A673 (cell line): ENCODE measurements at regions not wholly inside any gene's neighbourhood (a gene's known extent, or its start where the extent isn't known, plus 50 kb on each side); places are given as distances from the start of the nearest gene placed in this dataset.

ENCODE experiments used
- BruUV-seq: library from RNA; stranded (reverse); fragments of 400-500 nt; replicated peaks from 2 replicates; lab custom pipeline; 2021; lab: Mats Ljungman, UMichigan
- CTCF ChIA-PET: fragments of 300-600 bp; sonication (Branson Sonifier 250); formaldehyde crosslinking; loops from one replicate; lab custom pipeline; 2022; ENCODE audit warnings: antibody characterized with exemption; lab: Charles Lee
- POLR2A ChIA-PET: fragments of 300-600 bp; sonication (Branson Sonifier 250); formaldehyde crosslinking; loops from one replicate; lab custom pipeline; 2022; ENCODE audit warnings: antibody characterized with exemption; ENCODE audit not compliant: low non-redundant PET; lab: Charles Lee
- DNase-seq: peaks from one replicate; pipeline ENCODE4 v3.0.0-alpha.2; 2015; ENCODE audit warnings: low spot score
- H3K27ac ChIP-seq: fragments of 200-600 bp; sonication (generic); 2 replicates; pipeline ENCODE4 v1.5.1; 2016; ENCODE audit warnings: mixed run types, low read depth, mild to moderate bottlenecking, mixed read lengths, antibody characterized with exemption, low read length; ENCODE audit not compliant: poor library complexity, severe bottlenecking
- H3K27me3 ChIP-seq: fragments of 200-600 bp; sonication (generic); replicated peaks from 2 replicates; pipeline ENCODE4 v1.6.1; 2017; ENCODE audit warnings: mixed run types, low read depth, mild to moderate bottlenecking, mixed read lengths, antibody characterized with exemption, low read length; ENCODE audit not compliant: insufficient read depth, poor library complexity
- H3K36me3 ChIP-seq: fragments of 200-600 bp; sonication (generic); 2 replicates; pipeline ENCODE4 v1.6.1; 2016; ENCODE audit warnings: mixed run types, mild to moderate bottlenecking, mixed read lengths, antibody characterized with exemption, low read length; ENCODE audit not compliant: insufficient read depth, poor library complexity, severe bottlenecking
- H3K4me1 ChIP-seq: fragments of 200-600 bp; sonication (generic); 2 replicates; pipeline ENCODE4 v1.6.1; 2017; ENCODE audit warnings: mixed run types, mild to moderate bottlenecking, mixed read lengths, antibody characterized with exemption, low read length; ENCODE audit not compliant: insufficient read depth, poor library complexity, severe bottlenecking
- H3K4me3 ChIP-seq: fragments of 200-600 bp; sonication (generic); 2 replicates; pipeline ENCODE4 v1.5.1; 2016; ENCODE audit warnings: low read depth, mixed run types, mild to moderate bottlenecking, mixed read lengths, low read length; ENCODE audit not compliant: poor library complexity, severe bottlenecking
- H3K9me3 ChIP-seq: fragments of 200-600 bp; sonication (generic); 2 replicates; pipeline ENCODE4 v1.6.1; 2016; ENCODE audit warnings: mixed run types, low read depth, mild to moderate bottlenecking, mixed read lengths, antibody characterized with exemption, low read length; ENCODE audit not compliant: poor library complexity, severe bottlenecking
- EZH2 ChIP-seq: fragments of 200-600 bp; sonication (generic); IDR thresholded peaks from 2 replicates; pipeline ENCODE4 v1.6.1; 2017; ENCODE audit warnings: borderline replicate concordance, low read depth, mild to moderate bottlenecking, mixed read lengths, antibody characterized with exemption, low read length; ENCODE audit not compliant: poor library complexity, severe bottlenecking
- intact Hi-C: fragments of 100-400 bp; cut with micrococcal nuclease; formaldehyde crosslinking; loops from one replicate; pipeline ENCODE4 v1.10.0; 2022; ENCODE audit not compliant: unreplicated experiment
- TF ChIP-seq, protein P1 (sequence below): fragments of 300-800, 200-600 bp; sonication (generic); conservative IDR thresholded peaks from 2 replicates; pipeline ENCODE4 v1.5.1; 2017; ENCODE audit warnings: low read depth, mild to moderate bottlenecking, antibody characterized with exemption, low read length, moderate library complexity, mixed read lengths

DNA sequence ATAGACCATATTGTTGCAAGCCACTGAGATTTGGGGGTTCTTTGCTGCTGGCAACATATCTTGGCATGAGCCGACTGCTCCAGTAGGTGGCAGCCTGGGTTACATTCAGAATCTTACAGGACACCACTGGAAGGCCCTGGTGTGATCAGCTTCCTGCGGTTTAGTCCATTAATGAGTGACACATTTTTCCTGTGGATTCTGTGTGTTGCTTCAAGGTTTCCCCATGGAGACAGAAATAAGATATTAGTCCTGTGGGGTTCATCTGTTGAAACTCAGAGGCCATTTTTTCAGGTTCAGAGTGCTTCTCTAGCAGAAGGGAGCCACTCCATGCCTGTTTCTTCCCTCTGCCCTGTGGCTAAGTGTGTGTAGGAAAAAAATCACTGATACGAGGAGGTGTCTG, 116.2 kb downstream of the MFSD1 start:
- no peaks in the 10 kb centered on the region for H3K4me1 ChIP-seq
- POLR2A ChIA-PET = no interaction called here
- intact Hi-C loops = loop anchor here (2.0 kb wide), 2 partner anchors 335 to 343 kb away; no protein-coding TSS in a partner anchor
- H3K9me3 ChIP-seq = no peaks in the 10 kb centered on the region
- H3K27ac ChIP-seq = no peak overlapping the region
- DNase-seq = peak; percentile 73
- TF ChIP-seq EZH2 = no peak
- TF ChIP-seq, protein P1, sequence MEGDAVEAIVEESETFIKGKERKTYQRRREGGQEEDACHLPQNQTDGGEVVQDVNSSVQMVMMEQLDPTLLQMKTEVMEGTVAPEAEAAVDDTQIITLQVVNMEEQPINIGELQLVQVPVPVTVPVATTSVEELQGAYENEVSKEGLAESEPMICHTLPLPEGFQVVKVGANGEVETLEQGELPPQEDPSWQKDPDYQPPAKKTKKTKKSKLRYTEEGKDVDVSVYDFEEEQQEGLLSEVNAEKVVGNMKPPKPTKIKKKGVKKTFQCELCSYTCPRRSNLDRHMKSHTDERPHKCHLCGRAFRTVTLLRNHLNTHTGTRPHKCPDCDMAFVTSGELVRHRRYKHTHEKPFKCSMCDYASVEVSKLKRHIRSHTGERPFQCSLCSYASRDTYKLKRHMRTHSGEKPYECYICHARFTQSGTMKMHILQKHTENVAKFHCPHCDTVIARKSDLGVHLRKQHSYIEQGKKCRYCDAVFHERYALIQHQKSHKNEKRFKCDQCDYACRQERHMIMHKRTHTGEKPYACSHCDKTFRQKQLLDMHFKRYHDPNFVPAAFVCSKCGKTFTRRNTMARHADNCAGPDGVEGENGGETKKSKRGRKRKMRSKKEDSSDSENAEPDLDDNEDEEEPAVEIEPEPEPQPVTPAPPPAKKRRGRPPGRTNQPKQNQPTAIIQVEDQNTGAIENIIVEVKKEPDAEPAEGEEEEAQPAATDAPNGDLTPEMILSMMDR = peak; percentile 79
- CTCF ChIA-PET = interaction anchor here (0.6 to 1.0 kb wide), 2 partner anchors 334 to 342 kb away, joined by 5 read pairs; no protein-coding TSS in a partner anchor
- H3K27me3 ChIP-seq = peaks cover 5% of the 10 kb centered on the region
- BruUV-seq = no TSS peak
- no peaks in the 10 kb centered on the region for H3K36me3 ChIP-seq
- no peak overlapping the region for H3K4me3 ChIP-seq

- ChIA-PET CTCF (interaction anchor here (1.0 kb wide), 1 partner anchor 334 kb away, joined by 5 read pairs; no protein-coding TSS in a partner anchor), POLR2A (no interaction called here)
- intact Hi-C loops = loop anchor here (2.0 kb wide), 2 partner anchors 334 to 342 kb away; no protein-coding TSS in a partner anchor
- TF ChIP-seq, protein P1 = no peak
- Histone ChIP-seq H3K27ac (no peak overlapping the region), H3K9me3 (no peaks in the 10 kb centered on the region), H3K4me3 (no peak overlapping the region), H3K27me3 (peaks cover 5% of the 10 kb centered on the region), H3K36me3 (no peaks in the 10 kb centered on the region), H3K4me1 (no peaks in the 10 kb centered on the region)
- DNase-seq = no peak
- BruUV-seq = no TSS peak
Measured at GRCh38 chr3:158918451-158918850, 116.6 kb downstream of the MFSD1 start.

DNA sequence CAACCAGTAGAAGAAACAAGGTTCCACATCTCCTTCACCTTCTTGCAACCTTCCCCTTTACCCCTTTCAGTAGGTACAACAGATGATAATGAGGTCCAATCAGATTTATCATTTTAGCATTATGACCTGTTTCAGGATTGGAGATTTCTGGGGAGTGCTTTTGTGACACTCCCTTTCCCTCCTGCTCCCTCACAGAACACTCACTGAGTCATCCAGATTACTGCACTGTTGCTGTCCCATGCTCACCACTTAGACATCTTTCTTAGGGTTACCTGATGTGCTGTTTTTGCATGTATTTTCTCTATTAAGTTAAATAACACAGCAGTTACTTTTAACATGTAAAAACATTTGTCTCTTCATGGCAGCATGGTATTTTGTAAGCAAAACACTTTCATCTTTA, 118.5 kb downstream of the MFSD1 start:
- Histone ChIP-seq H3K27ac (no peak overlapping the region), H3K4me1 (no peaks in the 10 kb centered on the region), H3K27me3 (peaks cover 5% of the 10 kb centered on the region), H3K9me3 (no peaks in the 10 kb centered on the region), H3K36me3 (no peaks in the 10 kb centered on the region), H3K4me3 (no peak overlapping the region)
- TF ChIP-seq EZH2 = no peak
- TF ChIP-seq, protein P1 = no peak
- ChIA-PET POLR2A (no interaction called here), CTCF (no interaction called here)
- DNase-seq = no peak
- intact Hi-C loops = no loop called here
- no TSS peak for BruUV-seq
